M059J (cell line): ENCODE measurements at regions not wholly inside any gene's neighbourhood (a gene's known extent, or its start where the extent isn't known, plus 50 kb on each side); places are given as distances from the start of the nearest gene placed in this dataset.

Experiments
- DNase-seq: peaks from one replicate; pipeline ENCODE4 v3.0.0-alpha.2; 2012; ENCODE audit warnings: low read depth

DNA sequence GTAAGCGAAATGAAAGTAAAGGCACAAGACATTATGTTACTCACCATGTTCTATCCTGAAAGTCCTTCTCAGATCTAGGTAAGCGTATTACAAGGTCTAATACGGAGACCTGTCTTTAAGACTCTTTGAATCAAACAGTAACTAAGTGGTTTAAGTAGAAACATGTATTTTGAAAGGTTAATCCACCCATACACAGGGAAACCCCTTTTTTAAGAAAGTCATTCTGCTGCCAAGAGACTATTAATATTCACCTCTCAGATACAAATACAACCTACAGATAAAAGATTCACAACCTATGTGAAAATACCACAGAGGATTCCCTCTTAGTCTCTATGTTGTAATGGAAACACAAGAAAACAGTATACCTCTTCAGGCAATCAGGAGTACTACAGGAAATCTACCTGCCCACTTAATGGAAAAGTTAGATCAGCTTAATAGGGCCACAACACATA lies 63.2 kb upstream of the TNIP3 start:
- no peak for DNase-seq

DNA sequence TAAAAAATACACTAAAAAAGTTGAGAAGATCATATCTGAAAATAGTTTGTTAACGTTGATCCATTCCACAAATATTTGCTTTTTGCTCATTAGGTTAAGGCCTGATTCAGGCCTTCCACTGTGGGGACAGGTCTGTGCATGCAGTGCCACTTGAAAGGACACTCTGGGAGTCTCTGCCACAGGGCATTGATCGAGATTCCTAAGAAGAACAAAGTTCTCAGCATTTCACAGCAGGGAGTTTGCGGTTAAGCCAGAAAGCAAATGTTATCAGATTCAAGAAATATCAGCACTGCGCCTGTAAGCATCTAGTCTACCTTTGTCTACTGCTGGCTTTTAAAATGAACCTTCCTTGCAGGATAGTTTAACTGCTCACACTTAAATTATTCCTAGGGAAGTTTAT lies 62.2 kb upstream of the TNIP3 start:
- no peak for DNase-seq

DNA sequence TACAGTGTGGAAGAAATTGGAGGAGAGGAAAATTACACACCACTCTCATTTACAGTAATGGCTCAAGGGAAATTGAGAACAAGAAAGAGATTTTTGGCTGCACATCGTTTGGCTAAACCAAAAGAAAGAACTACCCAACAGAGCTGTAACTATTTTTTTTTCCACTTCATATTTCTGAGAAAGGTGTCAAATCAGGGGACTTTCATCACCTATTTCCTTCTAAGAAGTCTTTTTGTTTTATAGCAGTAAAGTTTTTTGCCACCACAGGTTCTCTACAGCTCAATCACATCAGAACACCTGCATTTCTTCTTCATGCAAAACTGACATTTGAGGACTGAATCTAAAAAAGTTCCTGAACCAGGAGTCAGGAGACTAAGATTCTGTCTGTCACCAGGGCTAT lies 57.5 kb upstream of the TNIP3 start:
- no peak for DNase-seq

DNA sequence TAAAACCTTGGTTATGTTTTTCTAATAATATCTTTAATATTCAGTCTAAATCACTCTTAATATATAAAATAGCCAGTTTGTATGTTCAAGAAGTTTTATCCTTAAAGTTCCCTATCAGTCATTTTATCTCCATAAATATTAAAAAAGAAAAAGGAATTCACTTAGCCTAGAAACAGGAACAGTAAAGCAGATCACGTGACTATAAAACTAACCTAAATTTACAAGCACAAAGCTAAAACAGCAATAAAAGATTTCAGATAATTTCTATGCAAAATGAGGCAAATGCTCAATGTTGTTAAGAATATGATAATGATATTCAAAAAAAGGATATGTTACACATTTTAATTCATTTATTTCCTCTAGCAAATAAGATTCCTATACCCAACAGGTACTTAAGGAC lies 57.1 kb upstream of the TNIP3 start:
- DNase-seq = no peak

DNA sequence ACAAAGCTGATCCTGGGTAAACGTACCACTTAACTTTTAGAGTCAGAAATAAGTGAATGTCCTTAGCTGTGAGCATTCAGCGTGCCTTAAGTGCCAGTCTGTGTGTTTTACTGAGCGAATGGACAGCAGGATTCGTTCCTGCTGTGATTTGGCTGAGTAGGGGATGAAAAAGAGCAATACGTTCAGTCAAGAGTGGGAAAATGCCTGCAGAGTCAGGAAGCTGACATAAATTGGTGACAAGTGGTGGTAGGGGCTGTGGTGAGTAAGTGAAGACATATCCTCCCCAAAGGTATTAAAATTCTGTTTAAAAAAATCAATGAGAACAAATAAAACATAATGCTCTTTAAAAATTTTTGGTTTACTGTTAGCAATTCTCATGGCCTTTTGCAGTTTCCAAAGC lies 56.6 kb upstream of the TNIP3 start:
- no peak for DNase-seq

DNA sequence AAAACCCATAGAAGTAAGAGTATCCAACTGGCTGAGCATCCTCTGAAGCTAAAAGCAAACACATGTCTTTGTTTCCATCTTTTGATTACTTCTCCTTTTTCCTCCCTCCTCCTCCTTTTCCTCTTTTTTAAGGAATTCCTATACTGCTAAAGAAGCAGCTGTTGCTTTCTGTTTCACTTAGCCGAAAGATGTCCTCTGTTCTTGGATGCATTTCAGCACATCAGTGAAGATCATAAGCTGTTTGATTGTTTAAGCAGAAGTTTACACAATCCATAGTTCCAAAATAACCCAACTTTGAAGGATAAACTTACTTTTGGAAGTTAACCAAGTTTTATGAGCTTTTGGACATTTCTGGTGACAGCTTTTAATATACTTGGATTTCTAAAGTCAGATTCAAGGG lies 55.1 kb upstream of the TNIP3 start:
- DNase-seq = no peak

DNA sequence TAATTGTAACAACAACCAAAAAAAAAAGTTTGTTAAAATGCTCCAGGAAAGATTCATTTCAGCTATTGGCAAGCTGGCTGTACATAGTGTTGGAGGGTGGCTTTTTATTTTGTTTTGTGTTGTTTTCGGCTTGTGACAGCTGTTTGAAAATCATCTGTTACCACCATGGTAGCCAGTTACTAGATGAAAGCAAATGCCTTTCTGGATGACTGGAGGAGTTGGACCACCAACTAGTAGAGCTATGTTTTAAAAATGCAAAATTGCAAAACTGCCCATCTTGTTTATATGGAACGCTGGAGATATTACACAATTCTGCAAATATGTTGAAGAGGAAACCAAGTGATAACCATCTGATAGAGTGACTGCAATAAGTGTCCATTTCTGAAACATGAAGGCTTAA lies 53.2 kb upstream of the TNIP3 start:
- DNase-seq = peak; percentile 5

DNA sequence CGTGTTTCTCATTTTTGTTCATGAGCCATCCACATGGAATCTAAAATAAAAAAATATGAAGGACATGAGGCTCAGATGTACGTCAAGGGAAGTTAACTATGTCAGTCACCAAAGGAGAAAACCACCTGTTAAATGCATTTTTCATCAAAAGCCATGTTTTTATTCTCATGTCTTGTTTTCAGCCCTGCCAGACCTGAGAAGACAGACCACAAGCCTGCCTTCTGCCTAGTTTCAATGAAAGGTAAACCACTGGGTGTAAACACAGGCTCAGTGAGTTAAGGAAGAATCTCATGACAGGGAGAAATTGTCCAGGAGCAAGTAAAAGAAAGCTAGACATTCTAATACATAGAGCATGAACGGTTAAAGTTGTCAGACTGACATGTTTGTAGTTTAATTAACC lies 52.3 kb upstream of the TNIP3 start:
- DNase-seq = no peak

DNA sequence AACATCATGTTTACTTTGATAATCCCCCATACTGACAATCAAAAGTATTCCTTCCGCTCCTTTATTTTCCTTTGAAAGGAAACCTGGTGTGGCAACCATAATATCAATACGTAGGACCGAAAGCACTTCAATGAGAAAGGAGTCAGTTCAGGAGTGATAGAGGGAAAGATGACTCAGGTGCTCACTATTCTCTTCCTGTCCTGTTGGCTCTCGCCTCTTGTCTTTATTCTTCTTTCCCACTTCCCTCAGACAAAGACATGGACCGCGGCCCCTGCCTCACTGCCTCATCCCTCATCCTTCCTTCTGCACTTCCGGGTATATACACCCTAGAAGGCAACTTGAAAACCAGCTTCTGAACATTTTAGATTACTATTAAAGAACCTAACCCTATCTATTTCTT lies 49.8 kb upstream of the TNIP3 start:
- no peak for DNase-seq
